ENCODE measurements at regions not wholly inside any gene's neighbourhood (a gene's known extent, or its start where the extent isn't known, plus 50 kb on each side); places are given as distances from the start of the nearest gene placed in this dataset.

DNA sequence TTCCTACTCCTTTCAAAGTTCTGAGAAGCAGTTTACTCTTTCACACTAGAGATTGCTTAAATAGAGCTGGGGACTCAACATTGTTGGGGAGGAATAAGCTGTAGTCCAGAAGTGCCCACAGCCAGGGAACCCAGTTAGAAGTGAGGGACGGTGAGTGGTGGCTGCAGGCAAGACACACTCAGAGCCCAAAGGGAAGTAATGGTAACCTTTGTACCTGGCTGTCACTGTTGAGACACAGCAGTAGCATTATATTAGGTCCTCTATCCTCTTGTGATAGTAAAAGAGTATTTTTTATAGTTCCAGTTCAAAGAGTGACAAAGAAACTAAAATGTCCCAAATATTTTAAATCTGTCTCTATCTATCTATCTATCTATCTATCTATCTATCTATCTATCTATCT lies 263.3 kb downstream of the TTC6 start:
- Mint-ChIP-seq H3K9me3 (ENCODE audit: unreplicated experiment) (no peaks in the 10 kb centered on the region), H3K4me3 (ENCODE audit: unreplicated experiment) (no peak overlapping the region), H3K27me3 (ENCODE audit: low read depth, unreplicated experiment) (peaks cover 3% of the 10 kb centered on the region), H3K4me1 (ENCODE audit: low read depth, unreplicated experiment) (no peaks in the 10 kb centered on the region), H3K27ac (ENCODE audit: unreplicated experiment) (no peak overlapping the region), H3K36me3 (ENCODE audit: low read depth, unreplicated experiment) (no peaks in the 10 kb centered on the region)
- TF ChIP-seq EZH2 (IDR thresholded peaks at IDR 0.05; ENCODE audit: insufficient read depth, low read length), result no peak
- TF ChIP-seq, protein P1, sequence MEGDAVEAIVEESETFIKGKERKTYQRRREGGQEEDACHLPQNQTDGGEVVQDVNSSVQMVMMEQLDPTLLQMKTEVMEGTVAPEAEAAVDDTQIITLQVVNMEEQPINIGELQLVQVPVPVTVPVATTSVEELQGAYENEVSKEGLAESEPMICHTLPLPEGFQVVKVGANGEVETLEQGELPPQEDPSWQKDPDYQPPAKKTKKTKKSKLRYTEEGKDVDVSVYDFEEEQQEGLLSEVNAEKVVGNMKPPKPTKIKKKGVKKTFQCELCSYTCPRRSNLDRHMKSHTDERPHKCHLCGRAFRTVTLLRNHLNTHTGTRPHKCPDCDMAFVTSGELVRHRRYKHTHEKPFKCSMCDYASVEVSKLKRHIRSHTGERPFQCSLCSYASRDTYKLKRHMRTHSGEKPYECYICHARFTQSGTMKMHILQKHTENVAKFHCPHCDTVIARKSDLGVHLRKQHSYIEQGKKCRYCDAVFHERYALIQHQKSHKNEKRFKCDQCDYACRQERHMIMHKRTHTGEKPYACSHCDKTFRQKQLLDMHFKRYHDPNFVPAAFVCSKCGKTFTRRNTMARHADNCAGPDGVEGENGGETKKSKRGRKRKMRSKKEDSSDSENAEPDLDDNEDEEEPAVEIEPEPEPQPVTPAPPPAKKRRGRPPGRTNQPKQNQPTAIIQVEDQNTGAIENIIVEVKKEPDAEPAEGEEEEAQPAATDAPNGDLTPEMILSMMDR (IDR thresholded peaks at IDR 0.05; ENCODE audit: insufficient read depth, low read depth, low read length), result no peak
- H3K4me3 ChIP-seq (ENCODE audit: insufficient read depth, low read depth, low read length), result no peak overlapping the region
- DNase-seq (ENCODE audit: low read depth) (no peak), FAIRE-seq (no peak)
- H3K79me2 ChIP-seq (ENCODE audit: insufficient read depth, low read length), result no peaks in the 10 kb centered on the region
- H3K4me2 ChIP-seq (ENCODE audit: low read length), result no peak overlapping the region
- H3K27ac ChIP-seq (ENCODE audit: low read depth, low read length), result no peak overlapping the region
- H4K20me1 ChIP-seq (ENCODE audit: insufficient read depth, low read length), result no peaks in the 10 kb centered on the region
- H3K27me3 ChIP-seq (ENCODE audit: insufficient read depth, low read length), result no peaks in the 10 kb centered on the region
- H3K4me1 ChIP-seq (ENCODE audit: insufficient read depth, low read length), result no peaks in the 10 kb centered on the region
- no peaks in the 10 kb centered on the region for H3K9me3 ChIP-seq (ENCODE audit: insufficient read depth, low read depth, low read length)
- H3K36me3 ChIP-seq (ENCODE audit: insufficient read depth, low read length), result no peaks in the 10 kb centered on the region
- no peak overlapping the region for H2AFZ ChIP-seq (ENCODE audit: low read depth, low read length)
- no peak overlapping the region for H3K9ac ChIP-seq (ENCODE audit: low read length)

DNA sequence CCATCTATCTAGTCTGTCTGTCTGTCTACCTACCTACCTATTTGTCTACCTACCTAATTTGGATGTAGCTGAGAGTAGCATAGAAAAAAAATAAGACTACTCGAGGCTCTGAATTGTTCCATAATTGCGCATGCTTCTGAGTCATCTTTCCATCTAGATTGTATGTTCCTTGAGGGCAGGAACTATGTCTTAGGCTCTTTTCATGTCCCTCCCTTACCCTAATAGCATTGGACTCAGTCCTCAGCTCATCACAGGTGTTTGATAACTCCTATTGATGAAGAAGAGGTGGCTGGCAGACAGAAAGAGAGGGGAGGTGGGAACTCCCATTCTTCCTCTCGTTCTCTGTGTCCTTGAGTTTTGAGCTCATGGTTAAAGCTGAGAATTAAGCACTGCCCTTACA lies 263.7 kb downstream of the TTC6 start:
- Mint-ChIP-seq H3K9me3 (ENCODE audit: unreplicated experiment) (no peaks in the 10 kb centered on the region), H3K4me3 (ENCODE audit: unreplicated experiment) (no peak overlapping the region), H3K27ac (ENCODE audit: unreplicated experiment) (no peak overlapping the region), H3K4me1 (ENCODE audit: low read depth, unreplicated experiment) (no peaks in the 10 kb centered on the region), H3K27me3 (ENCODE audit: low read depth, unreplicated experiment) (peaks cover 3% of the 10 kb centered on the region), H3K36me3 (ENCODE audit: low read depth, unreplicated experiment) (no peaks in the 10 kb centered on the region)
- Histone ChIP-seq H3K27ac (ENCODE audit: low read depth, low read length) (no peak overlapping the region), H3K9ac (ENCODE audit: low read length) (no peak overlapping the region), H3K79me2 (ENCODE audit: insufficient read depth, low read length) (no peaks in the 10 kb centered on the region), H3K4me1 (ENCODE audit: insufficient read depth, low read length) (no peaks in the 10 kb centered on the region), H2AFZ (ENCODE audit: low read depth, low read length) (no peak overlapping the region), H3K9me3 (ENCODE audit: insufficient read depth, low read depth, low read length) (no peaks in the 10 kb centered on the region), H4K20me1 (ENCODE audit: insufficient read depth, low read length) (no peaks in the 10 kb centered on the region), H3K4me2 (ENCODE audit: low read length) (no peak overlapping the region), H3K4me3 (ENCODE audit: insufficient read depth, low read depth, low read length) (no peak overlapping the region), H3K36me3 (ENCODE audit: insufficient read depth, low read length) (no peaks in the 10 kb centered on the region), H3K27me3 (ENCODE audit: insufficient read depth, low read length) (no peaks in the 10 kb centered on the region)
- DNase-seq (ENCODE audit: low read depth), result no peak
- FAIRE-seq, result no peak
- TF ChIP-seq EZH2 (IDR thresholded peaks at IDR 0.05; ENCODE audit: insufficient read depth, low read length), result no peak
- TF ChIP-seq, protein P1 (IDR thresholded peaks at IDR 0.05; ENCODE audit: insufficient read depth, low read depth, low read length), result no peak

DNA sequence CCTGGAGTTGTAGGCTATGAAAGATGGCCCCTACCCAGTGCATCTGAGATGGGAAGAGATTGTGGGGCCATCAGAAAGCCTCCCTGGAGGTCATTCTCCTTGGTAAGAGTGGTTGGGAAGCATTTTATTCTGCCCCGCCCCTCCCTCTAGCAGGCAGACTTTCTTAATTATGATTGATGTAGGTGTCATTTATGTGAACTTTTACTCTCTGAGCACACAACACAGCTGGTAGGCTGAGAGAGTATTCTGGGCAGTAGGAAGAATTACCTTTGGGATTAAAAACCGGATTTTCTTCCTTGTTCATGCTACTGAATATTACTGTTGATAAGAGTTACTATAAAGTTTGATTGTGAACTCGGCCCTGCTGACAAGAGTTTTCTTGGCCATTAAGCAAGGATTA lies 266.8 kb downstream of the TTC6 start:
- Histone ChIP-seq H3K4me3 (ENCODE audit: insufficient read depth, low read depth, low read length) (no peak overlapping the region), H3K9me3 (ENCODE audit: insufficient read depth, low read depth, low read length) (no peaks in the 10 kb centered on the region), H3K4me1 (ENCODE audit: insufficient read depth, low read length) (no peaks in the 10 kb centered on the region), H3K4me2 (ENCODE audit: low read length) (no peak overlapping the region), H3K27ac (ENCODE audit: low read depth, low read length) (no peak overlapping the region), H3K9ac (ENCODE audit: low read length) (no peak overlapping the region), H2AFZ (ENCODE audit: low read depth, low read length) (no peak overlapping the region), H3K27me3 (ENCODE audit: insufficient read depth, low read length) (no peaks in the 10 kb centered on the region), H3K36me3 (ENCODE audit: insufficient read depth, low read length) (no peaks in the 10 kb centered on the region), H4K20me1 (ENCODE audit: insufficient read depth, low read length) (no peaks in the 10 kb centered on the region), H3K79me2 (ENCODE audit: insufficient read depth, low read length) (no peaks in the 10 kb centered on the region)
- H3K4me1 Mint-ChIP-seq (ENCODE audit: low read depth, unreplicated experiment), result peaks cover 15% of the 10 kb centered on the region
- no peaks in the 10 kb centered on the region for H3K27me3 Mint-ChIP-seq (ENCODE audit: low read depth, unreplicated experiment)
- H3K4me3 Mint-ChIP-seq (ENCODE audit: unreplicated experiment), result no peak overlapping the region
- DNase-seq (ENCODE audit: low read depth) (no peak), FAIRE-seq (no peak)
- no peaks in the 10 kb centered on the region for H3K9me3 Mint-ChIP-seq (ENCODE audit: unreplicated experiment)
- no peaks in the 10 kb centered on the region for H3K36me3 Mint-ChIP-seq (ENCODE audit: low read depth, unreplicated experiment)
- TF ChIP-seq, protein P1 (IDR thresholded peaks at IDR 0.05; ENCODE audit: insufficient read depth, low read depth, low read length), result no peak
- TF ChIP-seq EZH2 (IDR thresholded peaks at IDR 0.05; ENCODE audit: insufficient read depth, low read length), result no peak
- H3K27ac Mint-ChIP-seq (ENCODE audit: unreplicated experiment), result no peak overlapping the region

All from astrocyte (in vitro differentiated cells and primary cell).